ENCODE measurements at regions not wholly inside any gene's neighbourhood (a gene's known extent, or its start where the extent isn't known, plus 50 kb on each side); places are given as distances from the start of the nearest gene placed in this dataset.

DNA sequence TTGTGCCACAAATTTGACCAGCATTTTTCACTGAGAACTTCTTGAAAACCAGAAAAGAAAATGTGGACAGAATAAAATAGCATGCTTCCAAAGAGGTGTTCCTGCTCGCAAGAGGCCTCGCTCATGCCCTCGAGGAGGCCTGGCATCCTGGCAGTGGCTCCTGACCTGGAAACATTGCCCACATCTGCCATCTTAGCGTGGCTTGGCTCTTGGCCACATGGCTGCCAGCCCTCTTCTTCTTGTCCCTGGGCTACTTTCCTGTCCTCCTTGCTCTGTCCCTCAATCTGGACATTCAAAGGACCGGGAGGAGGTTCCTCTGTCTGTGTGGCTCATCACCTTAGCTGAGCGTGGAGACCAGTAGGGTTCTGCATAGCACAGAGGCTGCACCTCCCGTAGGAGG, 131.6 kb upstream of the TMEM72 start:
- peak; percentile 6 for DNase-seq (ENCODE audit: low spot score)

DNA sequence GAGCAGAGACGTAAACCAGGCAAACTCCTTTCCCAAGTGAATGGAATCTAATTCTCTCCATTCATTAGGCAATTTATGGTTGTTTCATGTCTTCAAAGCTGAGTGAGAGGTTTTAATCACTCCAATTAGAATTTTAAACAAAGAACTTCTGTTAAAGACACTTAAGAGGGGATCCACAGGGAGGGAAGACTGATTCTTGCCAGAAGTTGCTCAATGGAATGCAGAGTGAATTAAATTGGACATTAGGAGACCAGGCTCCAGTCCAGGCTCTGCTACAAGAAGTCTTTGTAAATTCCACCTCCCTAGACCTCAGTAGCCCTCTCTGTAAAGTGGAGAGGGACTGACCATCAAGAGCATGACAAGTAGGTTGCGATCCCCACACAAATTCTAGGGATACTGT, 130.7 kb upstream of the TMEM72 start:
- DNase-seq (ENCODE audit: low spot score), result peak; percentile 26

- DNase-seq (ENCODE audit: low spot score), result no peak
Measured at GRCh38 chr10:44781131-44781530, 130.0 kb upstream of the TMEM72 start.

DNA sequence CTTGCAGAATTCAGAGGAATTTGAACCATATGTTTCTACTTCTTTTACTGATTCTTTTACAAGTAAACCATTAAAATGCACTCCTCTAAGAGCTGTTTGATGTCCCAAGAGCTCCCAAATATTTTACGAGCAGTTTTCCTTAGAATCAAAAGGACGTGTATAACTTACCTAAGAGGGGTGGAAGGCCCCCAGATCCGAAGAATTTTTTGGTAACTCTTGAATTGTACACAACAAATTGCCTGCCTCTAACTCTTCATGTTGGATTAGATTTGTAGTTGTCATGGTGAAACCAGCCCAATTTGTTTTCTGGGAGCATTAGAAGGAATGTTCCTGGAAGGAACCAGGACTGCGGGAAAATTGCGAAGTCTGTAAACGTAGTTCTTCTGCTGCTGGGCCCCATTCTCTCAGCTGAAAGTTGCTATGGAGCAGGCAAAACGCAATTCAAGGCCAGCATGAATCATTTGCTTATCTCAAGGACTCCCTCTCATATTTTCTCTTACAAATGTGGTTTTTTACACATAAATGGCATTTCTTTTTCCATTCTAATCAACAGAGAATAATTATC, 124.8 kb upstream of the TMEM72 start:
- peak; percentile 39 for DNase-seq (ENCODE audit: low spot score)

GRCh38 chr10:44787480-44788075, 123.6 kb upstream of the TMEM72 start:
- DNase-seq (ENCODE audit: low spot score), result no peak

DNA sequence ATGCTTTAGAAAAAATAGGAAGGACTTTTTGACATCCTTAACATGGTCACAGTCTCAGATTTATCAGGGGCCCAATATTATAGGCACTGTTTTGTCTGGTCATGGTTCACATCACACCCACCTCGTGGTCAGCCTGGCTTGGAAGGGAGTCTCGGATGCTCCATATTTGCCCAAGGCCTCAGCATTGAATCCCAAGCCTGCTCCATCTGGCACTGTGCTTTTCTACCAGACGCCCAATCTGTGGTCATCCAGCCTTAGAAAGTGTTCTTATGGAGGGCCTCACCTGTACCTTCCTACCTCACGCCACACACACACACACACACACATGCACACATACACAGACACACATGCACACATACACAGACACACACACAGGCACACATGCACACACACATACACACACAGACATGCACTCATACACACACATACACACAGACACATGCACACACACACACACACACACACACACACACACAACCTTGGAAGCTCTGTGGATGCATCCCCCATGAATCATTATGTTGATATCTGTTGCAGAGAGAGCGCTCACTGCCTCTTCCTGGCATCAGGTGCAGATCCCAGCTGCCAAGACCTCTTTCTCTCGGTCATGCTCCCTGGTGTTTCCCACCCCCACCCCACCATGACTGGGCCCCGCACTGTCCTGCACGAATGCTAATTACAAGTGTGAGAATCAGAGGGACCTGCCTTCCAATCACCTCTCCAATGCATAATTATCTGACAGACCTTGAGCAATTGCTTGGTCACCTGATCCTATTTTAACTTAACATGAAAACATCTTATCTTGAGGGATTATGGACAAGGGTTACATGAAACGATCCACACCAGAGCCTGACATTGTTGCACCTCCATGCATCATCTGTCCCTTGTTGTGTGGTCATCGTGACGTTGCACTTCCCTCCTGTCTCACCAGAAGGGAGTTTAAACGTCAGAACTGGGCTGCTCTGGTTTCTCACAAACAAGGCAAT, 122.7 kb upstream of the TMEM72 start:
- DNase-seq (ENCODE audit: low spot score), result no peak

DNA sequence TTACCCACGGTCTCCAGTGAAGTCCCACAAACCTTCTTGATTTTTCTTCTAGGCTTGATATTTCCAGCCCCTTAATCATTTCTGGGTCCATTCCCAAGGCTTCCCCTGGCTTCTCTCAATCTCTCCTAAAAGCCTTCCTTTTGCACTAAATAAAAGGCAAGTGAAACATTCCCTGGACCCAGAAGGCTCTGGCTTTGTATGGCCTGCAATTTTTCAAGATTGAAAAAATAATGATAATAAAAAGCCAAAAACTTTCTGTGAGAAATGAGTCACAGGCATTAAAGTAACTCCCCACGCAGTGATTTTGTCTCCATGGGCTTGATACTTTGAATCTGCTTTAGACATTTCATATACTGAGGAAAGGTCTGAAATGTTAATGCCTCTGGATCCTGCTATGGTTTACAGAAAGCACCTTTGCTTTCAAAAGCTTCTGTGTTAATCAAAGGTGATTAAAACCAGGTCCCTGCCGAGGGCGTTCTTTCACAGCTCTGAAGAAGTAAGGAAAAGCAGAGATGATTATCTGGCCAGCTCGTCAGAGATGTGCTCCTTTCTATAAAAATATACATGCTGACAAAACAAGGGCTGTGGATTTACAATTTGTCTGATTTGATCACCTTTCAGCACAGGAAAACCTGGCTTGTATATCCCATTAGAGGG, 118.9 kb upstream of the TMEM72 start:
- no peak for DNase-seq (ENCODE audit: low spot score)

DNA sequence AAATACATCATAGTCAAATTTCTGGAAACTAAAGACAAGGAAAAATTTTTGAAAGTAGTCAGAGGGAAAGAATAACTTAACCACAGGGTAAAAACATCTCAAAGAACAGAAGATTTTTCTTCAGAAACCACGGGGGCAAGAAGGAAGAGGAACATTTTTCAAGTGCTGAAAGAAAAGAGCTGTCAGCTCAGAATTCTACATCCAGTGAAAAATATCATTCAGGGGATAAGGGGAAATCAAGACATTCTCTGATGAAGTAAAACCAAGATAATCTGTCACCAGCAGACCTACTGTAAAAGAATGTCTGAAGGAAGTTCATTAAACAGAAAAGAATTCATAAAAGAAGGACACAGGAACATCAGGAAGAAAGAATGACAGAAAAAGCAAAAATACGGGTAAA, 111.2 kb upstream of the TMEM72 start:
- no peak for DNase-seq (ENCODE audit: low spot score)

GRCh38 chr10:44801383-44802327, 109.5 kb upstream of the TMEM72 start:
- peak; percentile 47 for DNase-seq (ENCODE audit: low spot score)

DNA sequence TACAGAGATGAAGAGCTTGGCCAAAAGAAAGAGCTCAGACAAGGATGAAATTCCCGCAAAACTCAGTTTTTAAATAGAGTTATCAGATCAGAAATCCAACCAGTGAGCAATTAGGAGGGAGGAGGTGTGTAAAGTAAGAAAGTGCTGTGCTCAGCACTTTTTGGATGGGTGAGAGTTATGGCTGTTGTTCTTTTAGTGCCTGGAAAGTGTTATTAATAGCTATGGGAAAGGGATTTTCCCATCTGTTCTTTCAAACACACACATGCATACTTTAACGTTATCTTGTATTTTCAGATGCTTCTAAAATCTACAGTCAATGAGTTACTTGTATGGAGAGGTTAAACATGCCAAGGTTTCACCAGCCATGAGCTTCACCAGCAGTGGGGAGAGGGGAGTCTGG, 107.3 kb upstream of the TMEM72 start:
- DNase-seq (ENCODE audit: low spot score), result no peak

DNA sequence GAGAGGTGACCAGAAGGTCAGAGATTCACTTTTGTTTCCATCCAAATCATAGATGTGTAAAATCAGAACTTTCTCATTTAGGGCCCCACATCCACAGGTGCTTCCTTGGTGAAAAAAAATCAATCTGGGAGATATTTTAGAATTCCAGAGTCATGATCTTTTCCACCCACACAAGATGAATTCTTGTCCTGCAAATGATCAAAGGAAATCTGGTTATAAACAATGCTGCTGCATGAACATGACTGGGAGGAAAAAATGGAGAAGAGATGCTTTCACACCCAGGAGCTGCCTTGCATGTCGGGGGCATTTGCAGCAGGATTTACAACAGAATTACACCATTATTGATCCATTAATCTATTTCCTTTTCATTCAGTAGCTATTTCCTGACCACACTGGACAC, 106.5 kb upstream of the TMEM72 start:
- DNase-seq (ENCODE audit: low spot score), result no peak

DNA sequence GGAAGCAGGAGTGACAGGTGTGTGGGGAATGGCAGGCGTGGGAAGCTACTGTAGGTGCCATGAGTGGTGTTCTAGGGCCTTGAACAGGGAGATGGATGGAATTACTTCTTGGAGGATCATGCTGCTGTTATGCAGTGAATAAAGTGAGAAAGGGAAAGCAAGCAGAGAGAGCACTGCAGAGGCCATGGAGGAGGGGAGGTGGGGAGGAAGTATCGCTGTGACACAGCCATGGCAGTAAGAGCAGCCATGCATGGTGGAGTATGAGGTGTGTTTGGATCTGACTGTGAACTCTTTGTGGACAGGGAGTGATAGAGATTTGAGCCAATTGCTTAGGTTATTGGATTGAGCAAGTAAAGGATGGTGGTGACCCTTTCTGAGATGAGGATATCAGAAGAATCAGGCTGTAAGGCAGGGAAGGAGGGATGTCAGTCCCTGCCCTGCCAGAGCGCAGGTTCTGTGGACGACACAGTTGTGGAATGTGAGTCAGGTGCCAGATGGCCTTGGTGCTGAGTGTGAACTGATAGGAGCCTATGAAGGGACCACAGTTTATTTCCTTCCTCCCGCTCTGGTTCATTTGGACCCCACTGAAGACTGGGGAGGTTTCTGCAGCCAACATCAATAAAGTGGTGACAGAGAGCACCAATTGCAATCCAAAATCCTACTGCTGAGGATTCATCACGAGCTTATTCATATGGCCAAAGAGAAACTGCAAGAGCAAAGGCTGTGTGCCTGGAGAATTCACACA, 105.5 kb upstream of the TMEM72 start:
- DNase-seq (ENCODE audit: low spot score), result no peak

DNA sequence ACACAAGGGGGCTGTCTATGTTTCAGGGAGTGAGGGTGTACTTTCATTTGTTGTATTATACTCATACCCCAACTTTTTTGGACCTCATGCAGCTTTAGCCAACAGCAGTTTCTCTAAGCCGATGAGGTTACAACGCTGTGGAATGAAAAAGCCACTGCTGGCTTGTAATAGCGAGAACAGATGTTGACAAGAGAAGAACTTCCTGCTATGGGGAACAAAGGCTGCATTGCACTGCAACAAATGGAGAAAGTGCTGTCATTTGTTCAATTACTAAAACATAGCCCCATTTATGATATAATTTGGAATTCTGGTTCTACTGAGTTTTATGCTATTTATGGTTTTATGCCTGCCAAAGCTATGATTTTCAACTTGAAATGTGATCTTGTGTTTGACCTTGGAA, 104.2 kb upstream of the TMEM72 start:
- no peak for DNase-seq (ENCODE audit: low spot score)

DNA sequence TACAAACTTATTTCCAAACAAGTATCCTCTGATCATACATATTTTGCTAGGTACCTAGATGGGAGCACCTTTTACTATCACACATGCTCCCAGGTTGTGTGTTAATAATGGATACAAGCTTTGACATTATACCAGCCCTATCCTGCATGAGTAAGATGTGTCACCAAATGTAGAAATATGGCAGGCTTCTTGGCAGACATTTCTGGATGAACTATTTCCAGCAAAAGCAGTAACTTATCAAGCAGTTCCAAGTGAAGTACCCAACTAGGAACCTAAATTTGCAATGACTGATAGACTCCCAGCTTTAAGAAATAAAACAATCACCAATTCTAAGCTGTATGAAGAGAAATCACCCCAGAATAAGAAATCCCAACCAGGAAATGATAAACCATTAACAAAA, 103.7 kb upstream of the TMEM72 start:
- DNase-seq (ENCODE audit: low spot score), result no peak

GRCh38 chr10:44809647-44810046, 101.5 kb upstream of the TMEM72 start:
- no peak for DNase-seq (ENCODE audit: low spot score)

- DNase-seq (ENCODE audit: low spot score), result no peak
Measured at GRCh38 chr10:44811072-44811471, 100.1 kb upstream of the TMEM72 start.

DNA sequence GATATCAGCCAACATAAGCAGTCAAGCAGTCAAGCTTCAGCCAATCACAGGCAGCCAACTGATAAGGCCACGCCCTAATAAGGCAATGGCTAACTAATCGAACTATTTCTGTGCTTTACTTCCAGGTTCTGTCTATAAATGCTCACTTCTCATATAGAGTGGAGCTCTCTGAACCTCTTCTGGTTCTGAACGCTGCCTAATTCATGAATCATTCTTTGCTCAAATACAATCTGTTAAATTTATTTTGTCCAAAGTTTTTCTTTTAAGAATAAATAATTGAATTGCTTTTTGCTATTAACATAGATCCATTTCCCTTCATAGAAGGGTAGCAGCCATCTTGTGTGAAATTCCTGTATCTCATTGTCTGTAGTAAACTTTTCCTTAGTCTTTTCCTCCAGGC, 97.9 kb upstream of the TMEM72 start:
- no peak for DNase-seq (ENCODE audit: low spot score)

DNA sequence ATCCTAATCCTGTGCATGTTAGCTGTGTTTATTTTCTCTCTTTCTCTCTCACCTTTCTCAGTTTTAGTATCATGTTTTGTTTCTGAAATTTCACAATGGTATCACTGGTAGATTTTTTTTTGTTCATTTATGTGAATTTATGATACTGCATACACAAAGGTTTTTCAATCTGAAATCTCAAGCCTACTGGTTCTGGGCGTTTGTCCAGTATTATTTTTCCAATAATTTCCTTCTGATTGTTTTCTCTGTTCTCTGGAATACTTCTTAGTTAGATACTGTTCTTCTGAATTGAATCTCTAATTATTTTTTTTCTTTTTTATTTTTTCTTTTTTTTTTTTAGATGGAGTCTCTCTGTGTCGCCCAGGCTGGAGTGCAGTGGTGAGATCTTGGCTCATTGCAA, 96.2 kb upstream of the TMEM72 start:
- DNase-seq (ENCODE audit: low spot score), result no peak

DNA sequence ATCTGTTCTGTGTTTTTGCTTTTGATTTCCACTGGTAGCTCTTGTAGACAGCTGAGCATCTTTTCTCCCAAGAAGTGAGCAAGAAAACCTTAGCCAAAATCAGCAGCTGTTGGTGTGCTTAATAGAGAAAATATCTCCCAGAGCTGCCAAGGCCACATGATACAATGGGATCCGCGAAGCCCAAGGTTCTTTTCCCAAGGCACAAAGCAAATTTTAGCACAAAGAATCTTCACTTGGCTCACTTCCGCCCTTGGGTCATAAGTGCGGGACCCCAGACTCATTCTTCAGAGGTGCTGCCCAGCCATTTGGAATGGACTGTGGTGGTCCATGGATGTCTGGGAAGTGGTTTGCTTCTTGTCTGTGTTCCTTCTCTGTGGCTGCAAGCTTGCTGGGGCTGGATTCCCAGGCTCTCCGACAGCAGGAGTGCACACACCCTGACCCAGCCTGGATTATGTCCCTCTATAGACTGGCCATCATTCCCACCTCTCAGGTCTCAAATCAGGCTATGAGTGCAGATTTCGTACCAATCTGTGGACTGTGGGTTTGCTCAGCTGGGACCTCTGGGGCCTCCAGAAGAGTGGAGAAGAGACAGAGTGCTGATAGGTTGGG, 93.0 kb upstream of the TMEM72 start:
- no peak for DNase-seq (ENCODE audit: low spot score)

- DNase-seq (ENCODE audit: low spot score), result no peak
Measured at GRCh38 chr10:44818701-44819127, 92.4 kb upstream of the TMEM72 start.
